HEK293 (cell line): ENCODE measurements at regions not wholly inside any gene's neighbourhood (a gene's known extent, or its start where the extent isn't known, plus 50 kb on each side); places are given as distances from the start of the nearest gene placed in this dataset.

Experiments used
- CTCF ChIA-PET: fragments of 350-600 bp; formaldehyde crosslinking; extraction: SDS; loops from one replicate; lab custom pipeline; 2021; ENCODE audit warnings: antibody characterized with exemption; lab: Yijun Ruan, JAX
- POLR2A ChIA-PET: fragments of 300-600 bp; formaldehyde crosslinking; extraction: SDS; loops from one replicate; lab custom pipeline; 2020; ENCODE audit warnings: antibody characterized with exemption, inconsistent platforms; lab: Yijun Ruan, JAX
- H3K27ac ChIP-seq: fragments of 200-500 bp; sonication (Bioruptor generic); 2 replicates; pipeline ENCODE4 v1.5.1; 2014; ENCODE audit warnings: low read depth, low read length, control low read depth, inconsistent platforms; ENCODE audit errors: extremely low read depth
- H3K36me3 ChIP-seq, 2 experiments: fragments of 200-500 bp in 1 of 2; sonication (Bioruptor generic) in 1 of 2; 1 replicate in 1 of 2; 2 replicates in 1 of 2; pipeline ENCODE4 v1.5.1; 2014 to 2017; ENCODE audit warnings: inconsistent platforms in 2 of 2, low read length in 2 of 2; ENCODE audit not compliant: control insufficient read depth in 2 of 2, insufficient read depth in 1 of 2
- H3K4me1 ChIP-seq: fragments of 200-500 bp; sonication (Bioruptor generic); 2 replicates; pipeline ENCODE4 v1.5.1; 2014; ENCODE audit warnings: mild to moderate bottlenecking, low read length, inconsistent platforms; ENCODE audit not compliant: control insufficient read depth, insufficient read depth
- H3K4me3 ChIP-seq: 2 replicates; pipeline ENCODE4 v1.5.1; 2011; ENCODE audit warnings: low read depth, mild to moderate bottlenecking, control low read depth, low read length, moderate library complexity
- H3K9me3 ChIP-seq: fragments of 200-500 bp; sonication (Bioruptor generic); 2 replicates; pipeline ENCODE4 v1.5.1; 2014; ENCODE audit warnings: low read depth, low read length, inconsistent platforms; ENCODE audit not compliant: control insufficient read depth, insufficient read depth
- FEZF1 ChIP-seq: fragments of 450-650 bp; formaldehyde crosslinking; IDR thresholded peaks from 2 replicates; pipeline ENCODE4 v1.5.1; 2016; ENCODE audit warnings: missing biosample characterization, missing genetic modification characterization
- GFI1B ChIP-seq: fragments of 450-650 bp; formaldehyde crosslinking; IDR thresholded peaks from 2 replicates; pipeline ENCODE4 v1.5.1; 2016; ENCODE audit warnings: missing biosample characterization, missing genetic modification characterization
- GLI2 ChIP-seq: fragments of 450-650 bp; formaldehyde crosslinking; IDR thresholded peaks from 2 replicates; pipeline ENCODE4; 2017; ENCODE audit warnings: missing biosample characterization, missing genetic modification characterization, low read depth, borderline replicate concordance
- KLF9 ChIP-seq: fragments of 450-650 bp; formaldehyde crosslinking; IDR thresholded peaks from 2 replicates; pipeline ENCODE4 v1.5.1; 2016; ENCODE audit warnings: missing biosample characterization, missing genetic modification characterization, low read depth
- RBAK ChIP-seq: fragments of 450-650 bp; formaldehyde crosslinking; IDR thresholded peaks from 2 replicates; pipeline ENCODE4 v1.5.1; 2016; ENCODE audit warnings: missing biosample characterization, missing genetic modification characterization
- REST ChIP-seq: fragments of 450-650 bp; formaldehyde crosslinking; IDR thresholded peaks from 2 replicates; pipeline ENCODE4 v1.5.1; 2016; ENCODE audit warnings: missing biosample characterization, missing genetic modification characterization
- SALL2 ChIP-seq: fragments of 450-650 bp; formaldehyde crosslinking; IDR thresholded peaks from 2 replicates; pipeline ENCODE4 v1.5.0; 2017; ENCODE audit warnings: missing biosample characterization, mild to moderate bottlenecking, missing genetic modification characterization, borderline replicate concordance
- SP2 ChIP-seq: fragments of 450-650 bp; formaldehyde crosslinking; IDR thresholded peaks from 2 replicates; pipeline ENCODE4 v1.5.1; 2016; ENCODE audit warnings: missing biosample characterization, missing genetic modification characterization
- TRIM28 ChIP-seq: IDR thresholded peaks from 2 replicates; pipeline ENCODE4 v1.6.1; 2011; ENCODE audit warnings: low read length, control low read depth, borderline replicate concordance
- ZNF121 ChIP-seq: fragments of 450-650 bp; formaldehyde crosslinking; IDR thresholded peaks from 2 replicates; pipeline ENCODE4 v1.5.1; 2016; ENCODE audit warnings: missing biosample characterization, missing genetic modification characterization
- ZNF19 ChIP-seq: fragments of 450-650 bp; formaldehyde crosslinking; IDR thresholded peaks from 2 replicates; pipeline ENCODE4; 2016; ENCODE audit warnings: missing biosample characterization, missing genetic modification characterization, low read depth
- ZNF274 ChIP-seq, 2 experiments: fragments of 200-500 bp in 1 of 2; fragments of 450-650 bp in 1 of 2; sonication (Bioruptor generic) in 1 of 2; formaldehyde crosslinking in 1 of 2; IDR thresholded peaks; 2 replicates each; pipeline versions ENCODE4 v1.5.1 to v1.6.1; 2014 to 2016; ENCODE audit warnings: borderline replicate concordance in 1 of 2, inconsistent platforms in 1 of 2, low read length in 1 of 2, missing biosample characterization in 1 of 2, missing genetic modification characterization in 1 of 2
- ZNF341 ChIP-seq: fragments of 450-650 bp; formaldehyde crosslinking; IDR thresholded peaks from 2 replicates; pipeline ENCODE4; 2016; ENCODE audit warnings: low read depth, missing biosample characterization, missing genetic modification characterization
- ZNF449 ChIP-seq: fragments of 450-650 bp; formaldehyde crosslinking; IDR thresholded peaks from 2 replicates; pipeline ENCODE4 v1.5.1; 2017; ENCODE audit warnings: missing biosample characterization, mild to moderate bottlenecking, missing genetic modification characterization, moderate library complexity
- ZNF510 ChIP-seq: fragments of 450-650 bp; formaldehyde crosslinking; IDR thresholded peaks from 2 replicates; pipeline ENCODE4 v1.5.1; 2018; ENCODE audit warnings: mild to moderate bottlenecking, missing genetic modification characterization, missing biosample characterization; ENCODE audit not compliant: insufficient replicate concordance
- ZNF544 ChIP-seq: fragments of 450-650 bp; formaldehyde crosslinking; IDR thresholded peaks from 2 replicates; pipeline ENCODE4 v1.5.0; 2017; ENCODE audit warnings: missing biosample characterization, missing genetic modification characterization
- ZNF692 ChIP-seq: fragments of 450-650 bp; formaldehyde crosslinking; IDR thresholded peaks from 2 replicates; pipeline ENCODE4 v1.5.1; 2016; ENCODE audit warnings: missing biosample characterization, missing genetic modification characterization
- ZNF76 ChIP-seq: fragments of 450-650 bp; formaldehyde crosslinking; IDR thresholded peaks from 2 replicates; pipeline ENCODE4; 2016; ENCODE audit warnings: low read depth, missing biosample characterization, missing genetic modification characterization, borderline replicate concordance
- ZNF792 ChIP-seq: fragments of 450-650 bp; formaldehyde crosslinking; IDR thresholded peaks from 2 replicates; pipeline ENCODE4 v1.5.1; 2016; ENCODE audit warnings: missing biosample characterization, missing genetic modification characterization
- ZXDB ChIP-seq: fragments of 450-650 bp; formaldehyde crosslinking; IDR thresholded peaks from 2 replicates; pipeline ENCODE4 v1.5.1; 2016; ENCODE audit warnings: missing biosample characterization, missing genetic modification characterization

GRCh38 chr6:43930440-43931154, 160.6 kb downstream of the VEGFA start:
- POLR2A ChIA-PET, result interaction anchor here (0.8 kb wide), 1 partner anchor 17 kb away, joined by 3 read pairs; no protein-coding TSS in a partner anchor
- CTCF ChIA-PET, result interaction anchor here (0.8 to 1.5 kb wide), 4 partner anchors 8 to 148 kb away, joined by 3 to 6 read pairs (median 4); no protein-coding TSS in a partner anchor
- TF ChIP-seq RBAK, result no peak
- no peak for TF ChIP-seq SALL2 (tag by site-specific recombination)
- TF ChIP-seq ZNF76 (tag by site-specific recombination), result no peak
- no peak for TF ChIP-seq ZNF510
- no peak for TF ChIP-seq SP2 (tag by site-specific recombination)
- no peak for TF ChIP-seq KLF9
- peak; percentile 60; the same call in 1 of the 2 replicates for TF ChIP-seq ZNF121

GRCh38 chr6:43929511-43929910, 159.5 kb downstream of the VEGFA start:
- H3K27ac ChIP-seq, result peak overlapping the region; percentile 32; the same call in 1 of the 2 replicates
- ChIA-PET CTCF (interaction anchor here (1.0 kb wide), 1 partner anchor 9 kb away, joined by 3 read pairs; no protein-coding TSS in a partner anchor), POLR2A (no interaction called here)

More at GRCh38 chr6:43930440-43931154, 160.6 kb downstream of the VEGFA start:
- H3K4me1 ChIP-seq, result peaks cover 31% of the 10 kb centered on the region
- H3K36me3 ChIP-seq, result no peaks in the 10 kb centered on the region
- no peaks in the 10 kb centered on the region for H3K9me3 ChIP-seq
- H3K27ac ChIP-seq, result no peak overlapping the region
- H3K4me3 ChIP-seq, result no peak overlapping the region

GRCh38 chr6:43927532-43928210, 157.7 kb downstream of the VEGFA start:
- peaks cover 16% of the 10 kb centered on the region for H3K4me1 ChIP-seq
- no peak for TF ChIP-seq REST (tag by site-specific recombination)
- no peak for TF ChIP-seq ZXDB
- TF ChIP-seq GLI2 (tag by site-specific recombination), result no peak
- no peak for TF ChIP-seq ZNF274 (IDR thresholded peaks at IDR 0.05; ENCODE audit: low read length)
- no peak for TF ChIP-seq ZNF274 (tag by site-specific recombination; IDR thresholded peaks at IDR 0.05; ENCODE audit: borderline replicate concordance)
- no peak for TF ChIP-seq ZNF449 (tag by site-specific recombination)
- no peak for TF ChIP-seq TRIM28
- TF ChIP-seq ZNF19, result no peak
- TF ChIP-seq, all 188 proteins: peak for 0
- CTCF ChIA-PET, result interaction anchor here (0.6 to 3.3 kb wide), 10 partner anchors 11 to 339 kb away, joined by 3 to 9 read pairs (median 3); no protein-coding TSS in a partner anchor
- Histone ChIP-seq H3K4me3 (no peak overlapping the region), H3K27ac (peak overlapping the region; percentile 91; the same call in 1 of the 2 replicates), H3K9me3 (no peaks in the 10 kb centered on the region), H3K36me3 (no peaks in the 10 kb centered on the region)
- POLR2A ChIA-PET, result interaction anchor here (1.9 kb wide), 1 partner anchor 158 kb away, joined by 8 read pairs; the partner anchor contains the start of gene VEGFA

More at GRCh38 chr6:43929511-43929910, 159.5 kb downstream of the VEGFA start:
- H3K4me3 ChIP-seq, result no peak overlapping the region
- no peaks in the 10 kb centered on the region for H3K36me3 ChIP-seq
- TF ChIP-seq ZNF792 (tag by site-specific recombination) (no peak), ZNF341 (no peak), ZNF19 (no peak), ZNF692 (no peak), ZNF544 (no peak), FEZF1 (no peak), GFI1B (tag by site-specific recombination) (no peak)
- H3K4me1 ChIP-seq, result peaks cover 31% of the 10 kb centered on the region
- no peaks in the 10 kb centered on the region for H3K9me3 ChIP-seq
